Kidney (tissue), 13 donors: ENCODE measurements at regions not wholly inside any gene's neighbourhood (a gene's known extent, or its start where the extent isn't known, plus 50 kb on each side); places are given as distances from the start of the nearest gene placed in this dataset.
"Not testable (repeated sequence)": the region's sequence is repeated elsewhere in the genome, so short reads cannot be mapped to it uniquely, and the experiment has no call there.

Experiments
- DNase-seq, 5 donors: peaks; one replicate each; pipeline ENCODE4 v3.0.0-alpha.2; 2013 to 2020
- FAIRE-seq: peaks from 2 replicates; lab custom pipeline; 2012; peaks lifted over from hg19 to GRCh38; lab: Jason Lieb, UNC
- H3K27ac ChIP-seq, 2 donors: one replicate each; pipeline ENCODE4 v1.7.0; 2013; ENCODE audit warnings: low read depth in 2 of 2, low read length in 2 of 2, inconsistent platforms in 1 of 2
- H3K27me3 ChIP-seq: one replicate; pipeline ENCODE4 v1.7.1; 2013; ENCODE audit warnings: low read length, inconsistent platforms; ENCODE audit not compliant: control insufficient read depth, insufficient read depth
- H3K36me3 ChIP-seq, 3 donors: one replicate each; pipeline versions ENCODE4 v1.7.0 to v1.7.1; 2013; ENCODE audit warnings: low read length in 3 of 3, control low read depth in 1 of 3, inconsistent platforms in 1 of 3; ENCODE audit not compliant: insufficient read depth in 3 of 3, control insufficient read depth in 2 of 3
- H3K4me1 ChIP-seq, 3 donors: one replicate each; pipeline versions ENCODE4 v1.7.0 to v1.7.1; 2013; ENCODE audit warnings: low read length in 3 of 3, inconsistent platforms in 1 of 3, low read depth in 1 of 3; ENCODE audit not compliant: control insufficient read depth in 2 of 3, insufficient read depth in 2 of 3
- H3K4me3 ChIP-seq, 3 donors: one replicate each; pipeline versions ENCODE4 v1.7.0 to v1.8.1; 2013; ENCODE audit warnings: low read length in 3 of 3, control low read depth in 1 of 3, inconsistent platforms in 1 of 3
- H3K9ac ChIP-seq, 3 donors: one replicate each; pipeline versions ENCODE4 v1.7.0 to v1.7.1; 2013; ENCODE audit warnings: low read length in 3 of 3, control low read depth in 1 of 3, inconsistent platforms in 1 of 3
- H3K9me3 ChIP-seq, 3 donors: one replicate each; pipeline versions ENCODE4 v1.7.0 to v1.7.1; 2013; ENCODE audit warnings: low read length in 3 of 3, control low read depth in 1 of 3, inconsistent platforms in 1 of 3; ENCODE audit not compliant: control insufficient read depth in 2 of 3, insufficient read depth in 1 of 3
- intact Hi-C: fragments of 100-400 bp; cut with DNase I; formaldehyde crosslinking; loops from one replicate; pipeline ENCODE4 v1.11.1; 2022
- TF ChIP-seq, protein P1 (sequence below): IDR thresholded peaks from 3 replicates; pipeline ENCODE4 v1.5.1; 2012; ENCODE audit warnings: mild to moderate bottlenecking, moderate library complexity, borderline replicate concordance; ENCODE audit not compliant: insufficient read depth; ENCODE audit errors: extremely low read depth
- donor health status: control.
- donor health status: control.
- donor health status: control.
- donor health status: control.
- donor health status: control.
- donor health status: DM: yes; HTN: yes; CAD: no.
- donor health status: Normal renal cell carcinoma (clear cell type).

DNA sequence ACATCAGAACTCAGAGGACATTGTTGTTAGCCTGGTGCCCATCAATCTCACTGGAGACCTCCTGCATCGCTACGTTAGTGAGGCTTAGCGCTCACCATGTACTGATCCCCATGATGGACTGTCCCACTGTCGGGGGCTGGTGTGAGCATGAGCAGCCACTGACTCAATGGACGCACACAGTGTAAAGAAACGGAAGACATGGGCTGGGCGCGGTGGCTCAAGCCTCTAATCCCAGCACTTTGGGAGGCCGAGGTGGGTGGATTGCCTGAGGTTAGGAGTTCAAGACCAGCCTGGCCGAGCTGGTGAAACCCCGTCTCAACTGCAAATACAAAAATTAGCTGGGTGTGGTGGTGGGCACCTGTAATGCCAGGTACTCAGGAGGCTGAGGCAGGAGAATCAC lies 112.9 kb downstream of the CRYBB2 start:
- TF ChIP-seq, protein P1, sequence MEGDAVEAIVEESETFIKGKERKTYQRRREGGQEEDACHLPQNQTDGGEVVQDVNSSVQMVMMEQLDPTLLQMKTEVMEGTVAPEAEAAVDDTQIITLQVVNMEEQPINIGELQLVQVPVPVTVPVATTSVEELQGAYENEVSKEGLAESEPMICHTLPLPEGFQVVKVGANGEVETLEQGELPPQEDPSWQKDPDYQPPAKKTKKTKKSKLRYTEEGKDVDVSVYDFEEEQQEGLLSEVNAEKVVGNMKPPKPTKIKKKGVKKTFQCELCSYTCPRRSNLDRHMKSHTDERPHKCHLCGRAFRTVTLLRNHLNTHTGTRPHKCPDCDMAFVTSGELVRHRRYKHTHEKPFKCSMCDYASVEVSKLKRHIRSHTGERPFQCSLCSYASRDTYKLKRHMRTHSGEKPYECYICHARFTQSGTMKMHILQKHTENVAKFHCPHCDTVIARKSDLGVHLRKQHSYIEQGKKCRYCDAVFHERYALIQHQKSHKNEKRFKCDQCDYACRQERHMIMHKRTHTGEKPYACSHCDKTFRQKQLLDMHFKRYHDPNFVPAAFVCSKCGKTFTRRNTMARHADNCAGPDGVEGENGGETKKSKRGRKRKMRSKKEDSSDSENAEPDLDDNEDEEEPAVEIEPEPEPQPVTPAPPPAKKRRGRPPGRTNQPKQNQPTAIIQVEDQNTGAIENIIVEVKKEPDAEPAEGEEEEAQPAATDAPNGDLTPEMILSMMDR, result no peak
- Histone ChIP-seq H3K4me1 (no peaks in the 10 kb centered on the region), H3K9me3 (peaks cover 0 to 2% (median 0%) of the 10 kb centered on the region in 3 donors), H3K27me3 (no peaks in the 10 kb centered on the region), H3K4me3 (no peak overlapping the region), H3K36me3 (no peaks in the 10 kb centered on the region), H3K9ac (no peak overlapping the region), H3K27ac (no peak overlapping the region)
- FAIRE-seq (no peak), DNase-seq (no peak)
- intact Hi-C loops, result no loop called here

DNA sequence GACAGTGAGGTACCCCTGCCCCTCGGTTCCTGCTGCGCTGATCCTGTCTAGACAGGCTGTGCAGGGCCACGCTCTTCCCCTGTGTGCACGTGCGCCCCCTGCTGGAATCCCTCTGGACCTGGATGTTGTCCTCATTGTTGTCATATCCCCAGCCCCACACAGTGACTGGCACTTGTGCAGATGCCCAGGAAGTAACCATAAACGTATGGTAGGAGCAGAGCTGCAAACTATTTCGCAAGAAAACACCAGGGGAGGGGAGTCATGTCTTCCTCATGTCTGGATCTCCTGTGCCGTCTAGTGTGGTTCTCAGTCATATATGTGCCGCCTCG lies 114.7 kb downstream of the CRYBB2 start:
- peaks cover 0 to 4% (median 0%) of the 10 kb centered on the region in 3 donors for H3K36me3 ChIP-seq
- H3K9me3 ChIP-seq, result peaks cover 0 to 8% (median 0%) of the 10 kb centered on the region in 3 donors
- no peak overlapping the region for H3K27ac ChIP-seq
- H3K4me3 ChIP-seq, result no peak overlapping the region
- intact Hi-C loops, result no loop called here
- no peaks in the 10 kb centered on the region for H3K4me1 ChIP-seq
- TF ChIP-seq, protein P1, result no peak
- H3K9ac ChIP-seq, result no peak overlapping the region
- DNase-seq, result peak in 4 of 5 donors; percentile 31 to 63 (median 54)
- no peak for FAIRE-seq
- no peaks in the 10 kb centered on the region for H3K27me3 ChIP-seq

DNA sequence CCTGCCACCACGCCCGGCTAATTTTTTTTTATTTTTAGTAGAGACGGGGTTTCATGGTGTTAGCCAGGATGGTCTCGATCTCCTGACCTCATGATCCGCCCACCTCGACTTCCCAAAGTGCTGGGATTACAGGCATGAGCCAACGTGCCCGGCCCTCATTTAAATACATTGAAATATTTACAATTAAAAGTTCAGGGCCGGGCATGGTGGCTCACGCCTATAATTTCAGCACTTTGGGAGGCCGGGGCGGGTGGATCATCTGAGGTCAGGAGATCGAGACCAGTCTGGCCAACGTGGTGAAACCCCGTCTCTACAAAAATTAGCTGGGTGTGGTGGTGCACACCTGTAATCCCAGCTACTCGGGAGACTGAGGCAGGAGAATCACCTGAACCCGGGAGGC lies 115.2 kb downstream of the CRYBB2 start:
- H3K9ac ChIP-seq, H3K4me1 ChIP-seq, H3K27ac ChIP-seq, H3K9me3 ChIP-seq, intact Hi-C loops, H3K36me3 ChIP-seq, FAIRE-seq, DNase-seq, H3K4me3 ChIP-seq, H3K27me3 ChIP-seq: not testable (repeated sequence)

DNA sequence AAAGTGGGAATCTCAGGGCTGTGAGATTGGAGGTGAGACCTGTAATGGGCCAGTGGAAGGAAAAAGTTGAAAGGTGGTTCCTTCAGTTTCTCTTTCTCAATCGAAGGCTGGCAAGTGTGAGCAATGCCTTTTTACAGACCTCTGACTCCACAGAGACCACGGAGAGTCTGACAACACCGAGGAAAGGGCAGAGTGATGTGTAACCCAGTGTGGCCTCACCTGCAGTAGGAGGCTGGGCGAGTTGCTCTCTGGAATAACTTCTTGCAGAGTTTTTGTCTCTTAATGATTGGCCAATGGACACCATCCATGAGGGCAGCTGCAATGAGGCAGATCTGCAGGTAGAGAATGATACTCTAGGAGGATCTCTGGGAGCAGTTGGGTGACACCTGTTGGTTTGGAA lies 115.8 kb downstream of the CRYBB2 start:
- H3K27me3 ChIP-seq, H3K27ac ChIP-seq, intact Hi-C loops, H3K4me1 ChIP-seq, DNase-seq, H3K36me3 ChIP-seq, H3K4me3 ChIP-seq, H3K9ac ChIP-seq, FAIRE-seq: not testable (repeated sequence)
- H3K9me3 ChIP-seq, result peaks cover 0 to 12% (median 0%) of the 10 kb centered on the region in 3 donors

DNA sequence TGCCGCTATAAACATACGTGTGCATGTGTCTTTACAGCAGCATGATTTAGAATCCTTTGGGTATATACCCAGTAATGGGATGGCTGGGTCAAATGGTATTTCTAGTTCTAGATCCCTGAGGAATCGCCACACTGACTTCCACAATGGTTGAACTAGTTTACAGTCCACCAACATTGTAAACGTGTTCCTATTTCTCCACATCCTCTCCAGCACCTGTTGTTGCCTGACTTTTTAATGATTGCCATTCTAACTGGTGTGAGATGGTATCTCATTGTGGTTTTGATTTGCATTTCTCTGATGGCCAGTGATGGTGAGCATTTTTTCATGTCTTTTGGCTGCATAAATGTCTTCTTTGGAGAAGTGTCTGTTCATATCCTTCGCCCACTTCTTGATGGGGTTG lies 121.1 kb downstream of the CRYBB2 start:
- H3K9ac ChIP-seq, H3K36me3 ChIP-seq, H3K4me3 ChIP-seq, intact Hi-C loops, DNase-seq, H3K4me1 ChIP-seq, H3K27me3 ChIP-seq, FAIRE-seq, H3K27ac ChIP-seq: not testable (repeated sequence)
- peaks cover 0 to 12% (median 0%) of the 10 kb centered on the region in 3 donors for H3K9me3 ChIP-seq

DNA sequence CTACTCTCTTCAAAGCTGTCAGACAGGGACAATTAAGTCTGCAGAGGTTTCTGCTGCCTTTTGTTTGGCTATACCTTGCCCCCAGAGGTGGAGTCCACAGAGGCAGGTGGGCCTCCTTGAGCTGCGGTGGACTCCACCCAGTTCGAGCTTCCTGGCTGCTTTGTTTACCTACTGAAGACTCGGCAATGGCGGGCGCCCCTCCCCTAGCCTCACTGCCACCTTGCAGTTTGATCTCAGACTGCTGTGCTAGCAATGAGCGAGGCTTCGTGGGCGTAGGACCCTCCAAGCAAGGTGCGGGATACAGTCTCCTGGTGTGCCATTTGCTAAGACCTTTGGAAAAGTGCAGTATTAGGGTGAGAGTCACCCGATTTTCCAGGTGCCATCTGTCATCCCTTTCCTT lies 124.9 kb downstream of the CRYBB2 start:
- H3K9me3 ChIP-seq, FAIRE-seq, H3K9ac ChIP-seq, H3K27ac ChIP-seq, intact Hi-C loops, H3K27me3 ChIP-seq, H3K36me3 ChIP-seq, H3K4me3 ChIP-seq, DNase-seq, H3K4me1 ChIP-seq: not testable (repeated sequence)
